ENCODE measurements at regions not wholly inside any gene's neighbourhood (a gene's known extent, or its start where the extent isn't known, plus 50 kb on each side); places are given as distances from the start of the nearest gene placed in this dataset.

DNA sequence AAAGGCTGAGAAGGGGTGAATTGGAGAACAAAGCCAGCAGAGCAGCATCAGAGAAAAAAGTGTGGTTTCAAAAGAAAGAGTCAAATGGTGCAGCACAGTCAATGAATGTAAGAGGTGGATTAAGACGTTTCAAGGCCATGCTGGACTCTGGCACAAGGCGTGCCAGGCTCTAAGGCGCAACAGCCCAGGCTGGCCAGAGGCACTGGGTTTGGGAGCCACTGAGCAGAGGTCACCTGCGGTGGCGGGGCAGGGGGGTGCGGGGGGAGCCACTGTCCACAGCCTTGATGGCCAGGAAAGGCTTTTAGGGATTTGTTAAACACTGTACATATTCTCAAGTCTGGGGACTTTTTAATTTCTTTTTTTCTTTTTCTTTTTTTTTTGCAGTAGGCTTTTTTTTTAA is 222.5 kb upstream of the FAT1 start:
- Histone ChIP-seq H3K79me2 (ENCODE audit: low read depth) (no peaks in the 10 kb centered on the region), H3K9ac (no peak overlapping the region), H2AFZ (replicated peaks) (no peak overlapping the region), H3K9me3 (ENCODE audit: low read depth) (no peaks in the 10 kb centered on the region), H3K4me2 (no peak overlapping the region), H4K20me1 (ENCODE audit: low read depth) (no peaks in the 10 kb centered on the region), H3K27me3 (no peaks in the 10 kb centered on the region), H3K27ac (no peak overlapping the region), H3F3A (ENCODE audit: low read depth) (peaks cover 16% of the 10 kb centered on the region), H3K4me3 (no peak overlapping the region), H3K4me1 (peaks cover 33% of the 10 kb centered on the region), H3K36me3 (no peaks in the 10 kb centered on the region)
- Mint-ChIP-seq H3K27me3 (ENCODE audit: insufficient read depth, low read depth) (peaks cover 9% of the 10 kb centered on the region), H3K4me1 (peaks cover 35% of the 10 kb centered on the region), H3K4me3 (no peak overlapping the region), H3K27ac (no peak overlapping the region), H3K36me3 (no peaks in the 10 kb centered on the region), H3K9me3 (peaks cover 2% of the 10 kb centered on the region)
- no peak for TF ChIP-seq CTCF (IDR thresholded peaks at IDR 0.05)
- TF ChIP-seq EZH2 (IDR thresholded peaks at IDR 0.05) = no peak
- no peak for TF ChIP-seq EZH2phosphoT487 (IDR thresholded peaks at IDR 0.05)
- peak; percentile 42 for DNase-seq (ENCODE audit: low spot score)

- no peaks in the 10 kb centered on the region for H3K36me3 Mint-ChIP-seq
- Histone ChIP-seq H4K20me1 (ENCODE audit: low read depth) (no peaks in the 10 kb centered on the region), H2AFZ (replicated peaks) (no peak overlapping the region), H3K27ac (no peak overlapping the region), H3K27me3 (no peaks in the 10 kb centered on the region), H3K4me3 (no peak overlapping the region), H3K9me3 (ENCODE audit: low read depth) (no peaks in the 10 kb centered on the region), H3K4me1 (peaks cover 33% of the 10 kb centered on the region), H3K79me2 (ENCODE audit: low read depth) (no peaks in the 10 kb centered on the region), H3K4me2 (no peak overlapping the region), H3F3A (ENCODE audit: low read depth) (peaks cover 16% of the 10 kb centered on the region), H3K9ac (no peak overlapping the region), H3K36me3 (no peaks in the 10 kb centered on the region)
- H3K27me3 Mint-ChIP-seq (ENCODE audit: insufficient read depth, low read depth) = peaks cover 9% of the 10 kb centered on the region
- peaks cover 2% of the 10 kb centered on the region for H3K9me3 Mint-ChIP-seq
- no peak overlapping the region for H3K4me3 Mint-ChIP-seq
- TF ChIP-seq CTCF (IDR thresholded peaks at IDR 0.05) = peak; percentile 47
- no peak for TF ChIP-seq EZH2phosphoT487 (IDR thresholded peaks at IDR 0.05)
- peaks cover 35% of the 10 kb centered on the region for H3K4me1 Mint-ChIP-seq
- no peak overlapping the region for H3K27ac Mint-ChIP-seq
- DNase-seq (ENCODE audit: low spot score) = peak; percentile 63
Measured at GRCh38 chr4:186946682-186947294, 223.1 kb upstream of the FAT1 start.

DNA sequence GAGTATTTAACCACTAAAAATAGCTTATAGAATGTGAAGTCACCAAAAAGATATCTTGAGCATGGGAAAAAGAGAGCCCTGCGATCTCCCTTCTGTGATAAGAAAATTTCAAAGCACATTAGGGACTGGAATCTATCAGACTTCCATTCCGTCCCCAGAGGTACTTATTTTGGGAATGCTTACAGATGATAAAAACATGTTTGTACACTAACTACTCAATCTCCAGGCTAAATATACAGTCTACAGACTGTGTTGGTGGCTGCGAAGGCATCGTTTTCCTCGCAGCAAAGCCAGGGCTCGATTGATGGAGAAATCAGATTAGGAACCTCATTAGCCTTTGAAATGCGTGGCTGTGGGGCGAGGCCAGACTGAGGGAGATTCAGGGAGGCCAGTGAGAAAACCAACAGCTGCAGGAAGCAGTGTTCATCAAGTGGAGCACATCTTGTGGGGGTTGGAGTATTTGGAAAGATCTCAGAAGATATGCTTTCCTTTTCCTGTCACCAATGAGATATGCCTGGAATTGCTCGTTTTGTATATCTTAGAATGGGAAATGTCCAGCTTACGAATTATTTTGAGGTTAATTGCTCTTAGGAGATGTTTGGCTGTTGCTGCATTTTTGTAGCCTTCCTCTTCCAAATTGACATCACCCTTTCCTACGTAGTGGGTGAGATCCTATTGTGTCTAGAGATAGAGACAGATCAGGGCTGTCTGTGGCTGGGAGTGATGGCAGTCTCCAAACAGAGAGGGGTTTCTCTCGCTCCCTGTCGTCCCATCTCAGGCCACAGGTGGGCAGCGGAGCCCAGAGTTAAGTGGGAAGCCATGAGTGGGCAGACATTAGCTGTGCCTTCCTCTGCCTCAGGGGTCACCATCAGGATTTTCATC is 224.9 kb upstream of the FAT1 start:
- Histone ChIP-seq H4K20me1 (ENCODE audit: low read depth) (no peaks in the 10 kb centered on the region), H3K4me2 (no peak overlapping the region), H3K27ac (no peak overlapping the region), H3K9ac (no peak overlapping the region), H3K4me1 (peaks cover 23% of the 10 kb centered on the region), H3F3A (ENCODE audit: low read depth) (peaks cover 8% of the 10 kb centered on the region), H3K79me2 (ENCODE audit: low read depth) (no peaks in the 10 kb centered on the region), H3K9me3 (ENCODE audit: low read depth) (no peaks in the 10 kb centered on the region), H3K4me3 (no peak overlapping the region), H3K36me3 (no peaks in the 10 kb centered on the region), H3K27me3 (no peaks in the 10 kb centered on the region), H2AFZ (replicated peaks) (peak overlapping the region; percentile 58)
- peaks cover 2% of the 10 kb centered on the region for H3K9me3 Mint-ChIP-seq
- peaks cover 3% of the 10 kb centered on the region for H3K27me3 Mint-ChIP-seq (ENCODE audit: insufficient read depth, low read depth)
- peak overlapping the region; percentile 18 for H3K27ac Mint-ChIP-seq
- H3K4me3 Mint-ChIP-seq = no peak overlapping the region
- no peak for TF ChIP-seq EZH2phosphoT487 (IDR thresholded peaks at IDR 0.05)
- TF ChIP-seq CTCF (IDR thresholded peaks at IDR 0.05) = peak; percentile 68
- H3K4me1 Mint-ChIP-seq = peaks cover 21% of the 10 kb centered on the region
- peak; percentile 73 for DNase-seq (ENCODE audit: low spot score)
- no peaks in the 10 kb centered on the region for H3K36me3 Mint-ChIP-seq

Data from neural progenitor cell (in vitro differentiated cells).